ENCODE measurements at regions not wholly inside any gene's neighbourhood (a gene's known extent, or its start where the extent isn't known, plus 50 kb on each side); places are given as distances from the start of the nearest gene placed in this dataset.

DNA sequence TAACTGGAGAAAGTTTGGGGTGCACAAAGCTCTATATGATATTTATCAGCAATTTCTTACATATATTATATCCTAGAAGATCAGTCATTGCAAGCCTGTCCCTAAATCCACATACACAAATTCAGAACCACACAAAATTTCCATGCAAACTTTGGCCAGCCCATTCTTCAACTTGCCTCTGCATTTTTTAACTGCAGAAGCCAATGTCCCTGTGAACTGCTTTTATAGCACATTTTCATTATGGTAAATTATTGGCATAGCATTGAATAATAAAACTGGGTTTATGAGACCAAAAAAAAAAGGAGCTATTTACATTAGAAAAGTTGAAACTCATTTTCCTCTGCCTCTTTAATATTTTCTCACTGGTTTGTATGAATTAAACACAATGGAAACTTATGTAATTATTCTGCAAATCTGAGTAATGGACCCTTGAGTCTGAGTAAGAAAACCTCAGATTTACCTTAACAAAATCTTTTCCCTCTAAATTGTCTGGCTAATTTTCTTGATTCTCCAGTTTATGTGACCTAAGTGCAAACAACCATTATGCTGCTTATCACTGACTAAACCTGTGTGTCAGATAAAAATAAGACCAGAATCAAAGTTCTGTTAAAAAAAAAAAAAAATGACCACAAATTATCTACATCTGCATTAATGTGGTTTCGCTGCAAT, 398.9 kb downstream of the EFNA5 start:
- Histone ChIP-seq H3K4me3 (ENCODE audit: low read depth, low read length, poor library complexity, severe bottlenecking) (no peak overlapping the region), H3K4me2 (ENCODE audit: low read length) (no peak overlapping the region), H3K27me3 (ENCODE audit: insufficient read depth, low read length) (no peaks in the 10 kb centered on the region), H2AFZ (ENCODE audit: low read length) (no peak overlapping the region), H3K9ac (ENCODE audit: low read length) (no peak overlapping the region), H3K9me3 (ENCODE audit: low read length) (no peaks in the 10 kb centered on the region), H3K79me2 (ENCODE audit: insufficient read depth, low read length) (no peaks in the 10 kb centered on the region), H3K4me1 (ENCODE audit: insufficient read depth, low read length, severe bottlenecking) (no peaks in the 10 kb centered on the region), H3F3A (ENCODE audit: insufficient read depth, low read length) (no peaks in the 10 kb centered on the region), H3K36me3 (ENCODE audit: insufficient read depth, low read length) (no peaks in the 10 kb centered on the region), H4K20me1 (ENCODE audit: insufficient read depth, low read length) (no peaks in the 10 kb centered on the region), H3K27ac (ENCODE audit: low read depth, low read length, poor library complexity, severe bottlenecking) (no peak overlapping the region), H3K9me2 (ENCODE audit: low read depth, low read length) (no peaks in the 10 kb centered on the region)
- no peak for TF ChIP-seq EZH2 (IDR thresholded peaks at IDR 0.05; ENCODE audit: borderline replicate concordance, low read length)
- TF ChIP-seq, protein P1, sequence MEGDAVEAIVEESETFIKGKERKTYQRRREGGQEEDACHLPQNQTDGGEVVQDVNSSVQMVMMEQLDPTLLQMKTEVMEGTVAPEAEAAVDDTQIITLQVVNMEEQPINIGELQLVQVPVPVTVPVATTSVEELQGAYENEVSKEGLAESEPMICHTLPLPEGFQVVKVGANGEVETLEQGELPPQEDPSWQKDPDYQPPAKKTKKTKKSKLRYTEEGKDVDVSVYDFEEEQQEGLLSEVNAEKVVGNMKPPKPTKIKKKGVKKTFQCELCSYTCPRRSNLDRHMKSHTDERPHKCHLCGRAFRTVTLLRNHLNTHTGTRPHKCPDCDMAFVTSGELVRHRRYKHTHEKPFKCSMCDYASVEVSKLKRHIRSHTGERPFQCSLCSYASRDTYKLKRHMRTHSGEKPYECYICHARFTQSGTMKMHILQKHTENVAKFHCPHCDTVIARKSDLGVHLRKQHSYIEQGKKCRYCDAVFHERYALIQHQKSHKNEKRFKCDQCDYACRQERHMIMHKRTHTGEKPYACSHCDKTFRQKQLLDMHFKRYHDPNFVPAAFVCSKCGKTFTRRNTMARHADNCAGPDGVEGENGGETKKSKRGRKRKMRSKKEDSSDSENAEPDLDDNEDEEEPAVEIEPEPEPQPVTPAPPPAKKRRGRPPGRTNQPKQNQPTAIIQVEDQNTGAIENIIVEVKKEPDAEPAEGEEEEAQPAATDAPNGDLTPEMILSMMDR (IDR thresholded peaks at IDR 0.05; ENCODE audit: low read length) = no peak

DNA sequence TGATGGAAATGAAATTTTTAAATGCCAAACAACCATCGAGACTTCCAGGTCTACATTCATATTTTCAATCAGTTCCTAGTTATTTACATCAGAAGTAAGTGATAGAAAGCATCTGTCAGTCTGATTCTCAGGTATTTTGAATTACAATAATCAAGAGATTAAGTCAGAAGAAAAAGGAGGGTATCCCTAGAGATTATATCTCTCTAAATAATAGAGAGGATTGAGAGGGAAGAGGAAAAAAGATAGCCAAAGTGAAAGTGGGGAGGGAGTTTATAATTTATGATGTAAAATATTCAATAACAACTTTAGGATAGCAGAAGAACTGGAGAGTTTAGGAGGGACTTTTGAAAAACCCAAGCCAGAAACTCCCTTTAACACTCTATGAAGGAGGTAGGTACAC, 400.2 kb downstream of the EFNA5 start:
- Histone ChIP-seq H2AFZ (ENCODE audit: low read length) (no peak overlapping the region), H3K9me3 (ENCODE audit: low read length) (no peaks in the 10 kb centered on the region), H3K4me1 (ENCODE audit: insufficient read depth, low read length, severe bottlenecking) (peaks cover 2% of the 10 kb centered on the region), H3F3A (ENCODE audit: insufficient read depth, low read length) (no peaks in the 10 kb centered on the region), H4K20me1 (ENCODE audit: insufficient read depth, low read length) (no peaks in the 10 kb centered on the region), H3K9me2 (ENCODE audit: low read depth, low read length) (no peaks in the 10 kb centered on the region), H3K27me3 (ENCODE audit: insufficient read depth, low read length) (no peaks in the 10 kb centered on the region), H3K4me2 (ENCODE audit: low read length) (no peak overlapping the region), H3K36me3 (ENCODE audit: insufficient read depth, low read length) (no peaks in the 10 kb centered on the region), H3K9ac (ENCODE audit: low read length) (no peak overlapping the region), H3K27ac (ENCODE audit: low read depth, low read length, poor library complexity, severe bottlenecking) (no peak overlapping the region), H3K4me3 (ENCODE audit: low read depth, low read length, poor library complexity, severe bottlenecking) (no peak overlapping the region), H3K79me2 (ENCODE audit: insufficient read depth, low read length) (no peaks in the 10 kb centered on the region)
- TF ChIP-seq, protein P1 (IDR thresholded peaks at IDR 0.05; ENCODE audit: low read length) = no peak
- no peak for TF ChIP-seq EZH2 (IDR thresholded peaks at IDR 0.05; ENCODE audit: borderline replicate concordance, low read length)

DNA sequence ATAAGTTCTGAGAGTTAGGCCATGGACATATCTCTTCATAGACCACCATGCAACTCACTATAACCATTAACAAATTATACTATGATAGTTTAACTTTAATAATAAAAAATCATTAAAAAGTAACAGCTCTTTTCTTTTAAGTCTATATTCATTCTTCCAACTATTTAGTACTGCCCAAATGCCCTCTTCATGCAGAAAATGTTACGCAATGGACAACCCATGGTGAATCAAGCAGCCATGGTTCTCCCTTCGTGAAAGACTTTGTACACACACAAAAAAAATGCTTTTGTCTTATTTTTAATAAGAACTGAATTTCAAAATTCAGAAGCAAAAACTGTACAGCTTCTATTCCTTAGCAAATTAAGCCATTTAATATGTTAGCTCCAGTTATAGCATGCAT, 401.1 kb downstream of the EFNA5 start:
- H3K27ac ChIP-seq (ENCODE audit: low read depth, low read length, poor library complexity, severe bottlenecking) = no peak overlapping the region
- H3K36me3 ChIP-seq (ENCODE audit: insufficient read depth, low read length) = no peaks in the 10 kb centered on the region
- no peaks in the 10 kb centered on the region for H3K9me2 ChIP-seq (ENCODE audit: low read depth, low read length)
- H3K4me2 ChIP-seq (ENCODE audit: low read length) = no peak overlapping the region
- no peaks in the 10 kb centered on the region for H3K27me3 ChIP-seq (ENCODE audit: insufficient read depth, low read length)
- H3K4me1 ChIP-seq (ENCODE audit: insufficient read depth, low read length, severe bottlenecking) = peaks cover 11% of the 10 kb centered on the region
- H3F3A ChIP-seq (ENCODE audit: insufficient read depth, low read length) = no peaks in the 10 kb centered on the region
- no peak overlapping the region for H3K9ac ChIP-seq (ENCODE audit: low read length)
- no peak overlapping the region for H2AFZ ChIP-seq (ENCODE audit: low read length)
- no peak overlapping the region for H3K4me3 ChIP-seq (ENCODE audit: low read depth, low read length, poor library complexity, severe bottlenecking)
- H3K79me2 ChIP-seq (ENCODE audit: insufficient read depth, low read length) = no peaks in the 10 kb centered on the region
- no peaks in the 10 kb centered on the region for H4K20me1 ChIP-seq (ENCODE audit: insufficient read depth, low read length)
- no peaks in the 10 kb centered on the region for H3K9me3 ChIP-seq (ENCODE audit: low read length)
- TF ChIP-seq EZH2 (IDR thresholded peaks at IDR 0.05; ENCODE audit: borderline replicate concordance, low read length) = no peak

DNA sequence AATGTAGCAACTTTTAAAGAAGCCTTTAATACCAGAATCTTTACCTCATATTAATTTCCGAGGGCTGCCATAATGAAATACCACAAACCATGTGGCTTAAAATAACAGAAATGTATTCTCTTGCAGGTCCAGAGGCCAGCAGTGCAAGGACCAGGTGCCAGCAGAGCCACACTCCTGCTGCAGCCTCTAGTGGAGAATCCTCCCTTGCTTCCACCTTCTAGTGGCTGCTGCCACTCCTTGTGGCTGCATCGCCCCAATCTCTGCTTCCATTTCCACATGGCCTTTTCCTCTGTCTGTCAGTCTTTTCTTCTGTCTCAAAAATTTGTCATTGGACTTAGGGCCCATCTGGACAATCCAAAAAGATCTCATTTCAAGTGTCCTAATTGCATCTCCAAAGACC, 401.5 kb downstream of the EFNA5 start:
- Histone ChIP-seq H4K20me1 (ENCODE audit: insufficient read depth, low read length) (no peaks in the 10 kb centered on the region), H3K4me1 (ENCODE audit: insufficient read depth, low read length, severe bottlenecking) (peaks cover 15% of the 10 kb centered on the region), H3K36me3 (ENCODE audit: insufficient read depth, low read length) (no peaks in the 10 kb centered on the region), H3K9me2 (ENCODE audit: low read depth, low read length) (no peaks in the 10 kb centered on the region), H3F3A (ENCODE audit: insufficient read depth, low read length) (no peaks in the 10 kb centered on the region), H3K9ac (ENCODE audit: low read length) (no peak overlapping the region), H3K79me2 (ENCODE audit: insufficient read depth, low read length) (no peaks in the 10 kb centered on the region), H3K4me2 (ENCODE audit: low read length) (no peak overlapping the region), H2AFZ (ENCODE audit: low read length) (no peak overlapping the region), H3K27ac (ENCODE audit: low read depth, low read length, poor library complexity, severe bottlenecking) (no peak overlapping the region), H3K9me3 (ENCODE audit: low read length) (no peaks in the 10 kb centered on the region), H3K4me3 (ENCODE audit: low read depth, low read length, poor library complexity, severe bottlenecking) (no peak overlapping the region), H3K27me3 (ENCODE audit: insufficient read depth, low read length) (no peaks in the 10 kb centered on the region)
- TF ChIP-seq, protein P1 (IDR thresholded peaks at IDR 0.05; ENCODE audit: low read length) = no peak
- no peak for TF ChIP-seq EZH2 (IDR thresholded peaks at IDR 0.05; ENCODE audit: borderline replicate concordance, low read length)
